ENCODE measurements at regions not wholly inside any gene's neighbourhood (a gene's known extent, or its start where the extent isn't known, plus 50 kb on each side); places are given as distances from the start of the nearest gene placed in this dataset.
"Not testable (repeated sequence)": the region's sequence is repeated elsewhere in the genome, so short reads cannot be mapped to it uniquely, and the experiment has no call there.

- H3K4me1 ChIP-seq (ENCODE audit: insufficient read depth, low read length); H3K4me3 ChIP-seq (ENCODE audit: low read length); H3K9me3 ChIP-seq (ENCODE audit: low read depth, low read length); H3K27me3 ChIP-seq (ENCODE audit: insufficient read depth, low read length): not testable (repeated sequence)
Observed at GRCh38 chr16:35804465-35804864, 2345.1 kb downstream of the TP53TG3F start.

DNA sequence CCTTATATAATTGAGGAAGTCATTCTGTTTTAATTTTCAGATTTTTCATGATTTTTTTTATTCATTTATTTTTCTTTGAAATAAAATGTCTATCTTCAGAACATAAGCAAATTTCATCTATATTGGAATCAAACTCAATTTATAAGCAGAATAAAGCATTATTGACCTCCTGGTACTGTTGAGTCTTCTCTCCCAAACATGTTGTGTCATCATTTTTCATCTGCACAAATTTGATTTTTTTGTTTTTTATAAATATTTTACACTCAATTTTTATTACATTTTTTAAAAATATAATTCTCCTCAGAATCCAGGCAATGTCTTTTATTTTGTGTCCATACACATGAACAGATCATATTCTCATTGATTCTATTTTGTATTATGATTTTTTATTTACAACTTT, 2363.9 kb downstream of the TP53TG3F start:
- H3K4me3 ChIP-seq (ENCODE audit: low read length), result no peak overlapping the region
- H3K27me3 ChIP-seq (ENCODE audit: insufficient read depth, low read length), result no peaks in the 10 kb centered on the region
- H3K4me1 ChIP-seq (ENCODE audit: insufficient read depth, low read length), result no peaks in the 10 kb centered on the region
- H3K9me3 ChIP-seq (ENCODE audit: low read depth, low read length), result peaks cover 6% of the 10 kb centered on the region

- Histone ChIP-seq H3K4me3 (ENCODE audit: low read length) (no peak overlapping the region), H3K9me3 (ENCODE audit: low read depth, low read length) (peaks cover 19% of the 10 kb centered on the region), H3K27me3 (ENCODE audit: insufficient read depth, low read length) (no peaks in the 10 kb centered on the region), H3K4me1 (ENCODE audit: insufficient read depth, low read length) (no peaks in the 10 kb centered on the region)
Observed at GRCh38 chr16:35841632-35842031, 2382.2 kb downstream of the TP53TG3F start.

DNA sequence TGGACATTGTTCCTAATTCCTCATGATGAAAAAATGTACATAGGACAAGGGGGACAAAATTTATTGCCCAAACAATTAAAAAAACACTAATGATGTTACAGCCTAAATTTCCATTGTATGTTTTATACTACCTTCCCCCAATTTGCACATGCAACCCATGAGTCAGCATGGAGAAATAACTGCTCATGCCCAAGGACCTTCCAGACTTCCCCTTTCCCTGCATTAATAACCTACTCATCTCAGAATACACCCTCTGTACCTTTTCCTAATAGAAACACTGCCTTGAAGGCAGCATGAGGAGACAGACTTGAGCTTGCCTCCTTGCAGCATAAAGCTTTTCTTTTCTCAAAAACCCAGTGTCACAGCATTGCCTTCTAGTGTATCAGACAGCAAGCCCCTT, 2402.8 kb downstream of the TP53TG3F start:
- Histone ChIP-seq H3K4me1 (ENCODE audit: insufficient read depth, low read length) (no peaks in the 10 kb centered on the region), H3K27me3 (ENCODE audit: insufficient read depth, low read length) (no peaks in the 10 kb centered on the region), H3K4me3 (ENCODE audit: low read length) (no peak overlapping the region), H3K9me3 (ENCODE audit: low read depth, low read length) (no peaks in the 10 kb centered on the region)

GRCh38 chr16:35868630-35869029, 2409.2 kb downstream of the TP53TG3F start:
- Histone ChIP-seq H3K4me3 (ENCODE audit: low read length) (no peak overlapping the region), H3K9me3 (ENCODE audit: low read depth, low read length) (peaks cover 33% of the 10 kb centered on the region), H3K27me3 (ENCODE audit: insufficient read depth, low read length) (no peaks in the 10 kb centered on the region), H3K4me1 (ENCODE audit: insufficient read depth, low read length) (no peaks in the 10 kb centered on the region)

GRCh38 chr16:35873472-35873871, 2414.1 kb downstream of the TP53TG3F start:
- H3K9me3 ChIP-seq (ENCODE audit: low read depth, low read length), result peaks cover 23% of the 10 kb centered on the region
- H3K27me3 ChIP-seq (ENCODE audit: insufficient read depth, low read length), result no peaks in the 10 kb centered on the region
- H3K4me3 ChIP-seq (ENCODE audit: low read length), result no peak overlapping the region
- H3K4me1 ChIP-seq (ENCODE audit: insufficient read depth, low read length), result no peaks in the 10 kb centered on the region

DNA sequence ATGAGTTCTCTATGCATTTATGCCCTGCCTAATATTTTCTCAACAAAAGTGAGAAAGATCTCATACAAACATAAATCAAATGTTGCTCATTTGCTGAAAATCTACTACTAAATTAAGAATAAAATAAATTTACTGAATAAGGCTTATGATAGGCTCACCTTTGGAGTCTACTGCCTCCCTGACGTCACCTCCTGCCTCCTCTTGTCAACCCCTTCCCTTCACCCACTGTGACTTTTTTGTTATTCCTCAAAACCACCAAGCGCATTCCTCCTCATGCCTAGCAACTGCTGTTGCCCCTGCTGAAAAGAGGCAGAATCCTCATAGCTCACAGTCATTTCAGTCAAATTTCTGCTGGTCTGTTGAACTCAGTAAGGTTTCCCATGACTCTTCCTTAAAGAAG, 2422.2 kb downstream of the TP53TG3F start:
- H3K4me1 ChIP-seq (ENCODE audit: insufficient read depth, low read length), result no peaks in the 10 kb centered on the region
- peaks cover 19% of the 10 kb centered on the region for H3K9me3 ChIP-seq (ENCODE audit: low read depth, low read length)
- H3K27me3 ChIP-seq (ENCODE audit: insufficient read depth, low read length), result no peaks in the 10 kb centered on the region
- no peak overlapping the region for H3K4me3 ChIP-seq (ENCODE audit: low read length)

- Histone ChIP-seq H3K27me3 (ENCODE audit: insufficient read depth, low read length) (no peaks in the 10 kb centered on the region), H3K9me3 (ENCODE audit: low read depth, low read length) (no peaks in the 10 kb centered on the region), H3K4me3 (ENCODE audit: low read length) (no peak overlapping the region), H3K4me1 (ENCODE audit: insufficient read depth, low read length) (no peaks in the 10 kb centered on the region)
Observed at GRCh38 chr16:35906440-35906839, 2447.0 kb downstream of the TP53TG3F start.

DNA sequence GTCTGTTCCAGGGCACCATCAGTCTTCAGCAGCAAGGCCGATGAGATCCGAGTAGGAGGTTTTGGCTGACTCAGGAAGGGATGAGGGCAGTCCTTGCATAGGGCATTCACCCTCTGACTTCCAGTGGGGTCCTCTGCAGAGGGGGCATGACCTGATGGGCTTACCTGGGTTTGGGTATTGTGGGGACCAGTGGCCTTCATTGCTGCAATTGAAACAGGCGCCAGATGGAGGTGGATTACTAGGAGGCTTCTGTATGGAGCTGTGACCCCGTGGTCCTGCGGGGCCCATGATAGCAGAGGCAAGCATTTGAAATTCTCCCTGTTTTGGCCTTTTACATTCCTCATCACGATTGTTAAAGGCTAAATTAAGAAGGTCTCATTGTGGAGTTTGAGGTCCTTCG, 2448.7 kb downstream of the TP53TG3F start:
- no peaks in the 10 kb centered on the region for H3K27me3 ChIP-seq (ENCODE audit: insufficient read depth, low read length)
- H3K4me1 ChIP-seq (ENCODE audit: insufficient read depth, low read length), result no peaks in the 10 kb centered on the region
- no peak overlapping the region for H3K4me3 ChIP-seq (ENCODE audit: low read length)
- H3K9me3 ChIP-seq (ENCODE audit: low read depth, low read length), result no peaks in the 10 kb centered on the region

- H3K9me3 ChIP-seq (ENCODE audit: low read depth, low read length), result no peaks in the 10 kb centered on the region
- H3K4me3 ChIP-seq (ENCODE audit: low read length), result no peak overlapping the region
- no peaks in the 10 kb centered on the region for H3K27me3 ChIP-seq (ENCODE audit: insufficient read depth, low read length)
- no peaks in the 10 kb centered on the region for H3K4me1 ChIP-seq (ENCODE audit: insufficient read depth, low read length)
Observed at GRCh38 chr16:35908942-35909341, 2449.5 kb downstream of the TP53TG3F start.

GRCh38 chr16:35909351-35909954, 2450.0 kb downstream of the TP53TG3F start:
- no peak overlapping the region for H3K4me3 ChIP-seq (ENCODE audit: low read length)
- no peaks in the 10 kb centered on the region for H3K4me1 ChIP-seq (ENCODE audit: insufficient read depth, low read length)
- H3K9me3 ChIP-seq (ENCODE audit: low read depth, low read length), result no peaks in the 10 kb centered on the region
- H3K27me3 ChIP-seq (ENCODE audit: insufficient read depth, low read length), result no peaks in the 10 kb centered on the region

GRCh38 chr16:35910409-35910808, 2451.0 kb downstream of the TP53TG3F start:
- H3K4me1 ChIP-seq (ENCODE audit: insufficient read depth, low read length), result no peaks in the 10 kb centered on the region
- H3K4me3 ChIP-seq (ENCODE audit: low read length), result no peak overlapping the region
- no peaks in the 10 kb centered on the region for H3K9me3 ChIP-seq (ENCODE audit: low read depth, low read length)
- no peaks in the 10 kb centered on the region for H3K27me3 ChIP-seq (ENCODE audit: insufficient read depth, low read length)

- H3K9me3 ChIP-seq (ENCODE audit: low read depth, low read length), result no peaks in the 10 kb centered on the region
Observed at GRCh38 chr16:35911899-35912298, 2452.5 kb downstream of the TP53TG3F start.

GRCh38 chr16:35931722-35932121, 2472.3 kb downstream of the TP53TG3F start:
- Histone ChIP-seq H3K4me3 (ENCODE audit: low read length) (no peak overlapping the region), H3K4me1 (ENCODE audit: insufficient read depth, low read length) (no peaks in the 10 kb centered on the region)

More at GRCh38 chr16:35911899-35912298, 2452.5 kb downstream of the TP53TG3F start:
- Histone ChIP-seq H3K4me1 (ENCODE audit: insufficient read depth, low read length) (no peaks in the 10 kb centered on the region), H3K27me3 (ENCODE audit: insufficient read depth, low read length) (no peaks in the 10 kb centered on the region), H3K4me3 (ENCODE audit: low read length) (no peak overlapping the region)

More at GRCh38 chr16:35931722-35932121, 2472.3 kb downstream of the TP53TG3F start:
- peaks cover 78% of the 10 kb centered on the region for H3K9me3 ChIP-seq (ENCODE audit: low read depth, low read length)
- H3K27me3 ChIP-seq (ENCODE audit: insufficient read depth, low read length), result no peaks in the 10 kb centered on the region
